Lower leg skin (tissue), 3 donors: ENCODE measurements at regions not wholly inside any gene's neighbourhood (a gene's known extent, or its start where the extent isn't known, plus 50 kb on each side); places are given as distances from the start of the nearest gene placed in this dataset.

Experiments
- CTCF ChIP-seq, 3 donors: fragments of 450-650 bp; IDR thresholded peaks; one replicate each; pipeline ENCODE4 v1.5.1; 2016; ENCODE audit warnings: antibody characterized with exemption in 3 of 3, mild to moderate bottlenecking in 3 of 3, moderate library complexity in 2 of 3
- POLR2A ChIP-seq, 2 donors: fragments of 450-650 bp; IDR thresholded peaks; one replicate each; pipeline ENCODE4 v1.6.1; 2016 to 2017; ENCODE audit warnings: antibody characterized with exemption in 2 of 2, mild to moderate bottlenecking in 1 of 2, moderate library complexity in 1 of 2

- TF ChIP-seq CTCF (IDR thresholded peaks at IDR 0.05): no peak
- no peak for TF ChIP-seq POLR2A (IDR thresholded peaks at IDR 0.05)
Observed at GRCh38 chr12:124088217-124088907, 115.3 kb downstream of the ZNF664 start.
